NCI-H2107 (cell line): ENCODE measurements at regions not wholly inside any gene's neighbourhood (a gene's known extent, or its start where the extent isn't known, plus 50 kb on each side); places are given as distances from the start of the nearest gene placed in this dataset.

Source experiments
- DNase-seq: peaks from one replicate; lab custom pipeline; 2025; lab: John Stamatoyannopoulos, UW

DNA sequence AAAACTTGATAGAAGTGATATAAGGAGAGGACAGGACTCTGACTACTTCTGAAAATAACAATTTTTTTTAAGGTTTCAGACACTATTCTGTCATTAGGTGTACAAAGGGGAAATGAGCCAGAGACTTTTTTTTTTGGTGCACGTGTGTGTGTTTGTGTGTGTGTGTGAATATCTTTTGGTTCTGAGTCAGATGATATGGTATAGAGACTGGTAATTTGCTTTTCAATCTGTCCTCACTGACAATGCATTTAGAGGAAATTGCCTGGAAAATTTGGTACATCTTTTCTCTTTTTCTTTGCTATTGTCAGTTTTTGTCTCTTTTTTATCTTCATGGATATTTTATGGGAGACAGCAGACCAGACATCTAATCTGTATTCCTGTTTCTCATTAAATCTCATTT lies 59.3 kb downstream of the DDIT4L start:
- DNase-seq = no peak

DNA sequence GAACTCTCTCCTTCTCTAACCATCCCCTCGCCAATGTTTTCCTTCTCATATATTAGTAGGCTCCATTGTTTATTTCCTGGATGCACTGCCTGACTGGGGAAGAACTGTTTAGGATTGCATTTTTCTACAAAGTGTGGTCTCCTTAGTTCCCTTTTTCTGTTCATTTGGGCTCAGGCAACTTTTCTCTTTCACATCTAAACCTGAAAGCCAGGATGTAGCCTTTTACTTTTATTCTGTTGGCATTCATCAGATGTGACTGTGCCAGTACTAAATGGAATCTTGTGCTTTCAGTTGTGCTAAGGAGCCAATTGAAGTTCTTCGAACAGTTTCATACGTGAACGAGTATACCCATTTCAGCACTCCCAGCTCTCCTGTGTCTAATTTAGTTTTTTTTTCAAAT lies 59.8 kb downstream of the DDIT4L start:
- DNase-seq = no peak

DNA sequence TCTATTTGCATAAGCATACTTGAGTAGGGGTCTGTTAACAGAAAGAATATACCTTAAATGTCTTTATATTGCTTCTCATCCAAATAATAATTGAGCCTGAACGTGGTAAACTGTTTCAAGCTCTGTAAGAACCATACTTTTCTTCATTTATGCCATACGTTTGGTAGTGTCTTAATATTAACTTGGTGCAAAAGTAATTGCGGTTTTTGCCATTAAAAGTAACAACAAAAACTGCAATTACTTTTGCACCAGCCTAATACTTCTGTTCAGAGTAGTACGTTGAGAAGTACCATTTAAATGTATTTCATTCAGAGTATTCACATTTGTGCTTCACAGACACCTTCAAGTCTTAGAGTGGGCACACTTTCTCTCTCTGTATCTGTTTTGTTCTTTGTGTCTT lies 60.5 kb downstream of the DDIT4L start:
- no peak for DNase-seq

DNA sequence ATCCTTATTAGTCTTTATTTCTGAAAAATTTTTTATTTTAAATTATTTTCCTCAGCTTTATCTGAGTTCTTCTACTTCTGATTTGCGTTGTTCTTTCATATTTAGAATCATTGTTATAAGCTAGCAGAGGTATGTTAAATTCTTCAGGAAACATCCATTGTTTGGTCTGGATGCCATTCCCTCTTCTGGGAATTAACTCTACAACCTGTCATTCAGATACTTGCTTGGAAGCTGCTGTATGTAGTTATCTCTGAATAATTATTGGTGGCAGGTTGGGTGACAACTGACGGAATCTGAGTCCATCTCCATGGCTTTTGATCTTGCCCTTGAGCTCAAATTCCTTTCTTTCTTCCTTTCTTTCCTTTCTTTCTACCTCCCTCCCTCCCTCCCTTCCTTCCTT lies 61.9 kb downstream of the DDIT4L start:
- DNase-seq = no peak

DNA sequence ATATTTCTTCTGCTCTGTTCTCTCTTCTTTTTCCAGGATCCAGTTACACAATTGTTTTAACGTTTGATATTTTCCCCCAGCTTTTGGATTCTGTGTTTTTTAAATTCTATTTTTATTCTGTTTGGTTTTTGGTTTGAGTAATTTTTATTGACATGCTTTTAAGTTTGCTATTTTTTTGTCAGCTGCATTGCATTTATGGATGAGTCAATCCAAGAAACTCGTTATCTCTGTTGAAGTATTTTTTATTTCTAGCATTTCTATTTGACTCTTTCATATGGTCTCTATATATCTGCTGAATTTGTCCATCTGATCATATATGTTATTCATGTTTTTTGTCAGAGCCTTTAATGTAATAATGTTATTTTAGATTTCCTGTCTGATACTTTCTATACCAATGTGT lies 65.6 kb downstream of the DDIT4L start:
- DNase-seq = no peak

DNA sequence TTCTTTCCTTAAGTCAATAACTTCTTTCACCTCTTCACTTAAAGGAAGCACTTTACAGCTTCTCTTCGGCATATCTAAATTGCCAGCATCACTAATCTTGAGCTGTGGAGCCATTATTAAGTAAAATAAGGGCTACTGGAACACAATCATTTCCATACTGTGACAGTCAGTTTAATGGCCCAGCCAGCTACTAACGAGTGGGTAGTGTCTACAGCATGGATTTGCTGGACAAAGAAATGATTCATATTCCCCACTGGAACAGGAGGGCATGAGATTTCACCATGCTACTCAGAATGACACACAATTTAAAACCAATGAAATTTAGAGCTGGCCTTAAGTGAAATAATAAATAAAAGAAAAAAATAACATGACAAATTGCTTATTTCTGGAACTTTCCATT lies 72.1 kb downstream of the DDIT4L start:
- no peak for DNase-seq

DNA sequence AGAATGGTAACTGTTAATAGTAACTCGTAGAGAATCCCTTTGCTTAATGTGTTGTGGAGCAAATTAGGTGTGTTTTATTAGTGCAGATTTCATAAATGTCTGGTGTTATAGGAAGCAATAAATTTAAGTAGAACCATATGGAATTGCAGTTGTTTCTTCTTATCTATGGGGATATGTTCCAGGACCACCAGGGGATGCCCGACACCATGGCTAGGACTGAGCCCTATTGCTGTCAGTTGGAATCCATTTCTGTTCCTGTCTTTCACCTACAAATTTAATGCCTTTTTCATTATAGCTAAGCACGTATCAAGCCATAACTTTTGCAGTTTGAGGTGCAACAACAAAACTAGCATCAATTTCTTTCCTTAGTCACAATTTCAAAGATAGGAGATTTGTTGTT lies 72.5 kb downstream of the DDIT4L start:
- no peak for DNase-seq

DNA sequence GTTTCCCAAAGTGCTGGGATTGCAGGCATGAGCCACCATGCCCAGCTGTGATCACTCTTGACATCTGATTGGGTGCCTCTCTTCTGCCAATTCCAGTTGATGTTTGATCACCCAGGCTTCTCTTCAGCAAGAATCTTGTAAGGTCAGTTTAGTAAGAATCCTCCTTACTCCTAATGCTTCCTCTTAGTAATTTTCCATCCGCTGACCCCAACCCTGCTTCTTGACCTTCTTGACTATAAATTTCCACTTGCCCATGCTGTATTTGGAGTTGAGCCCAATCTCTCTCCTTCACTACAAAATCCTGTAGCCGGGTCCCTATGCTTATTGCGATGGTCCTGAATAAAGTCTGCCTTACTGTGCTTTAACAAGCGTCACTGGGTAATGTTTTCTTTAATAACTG lies 75.4 kb downstream of the DDIT4L start:
- no peak for DNase-seq

DNA sequence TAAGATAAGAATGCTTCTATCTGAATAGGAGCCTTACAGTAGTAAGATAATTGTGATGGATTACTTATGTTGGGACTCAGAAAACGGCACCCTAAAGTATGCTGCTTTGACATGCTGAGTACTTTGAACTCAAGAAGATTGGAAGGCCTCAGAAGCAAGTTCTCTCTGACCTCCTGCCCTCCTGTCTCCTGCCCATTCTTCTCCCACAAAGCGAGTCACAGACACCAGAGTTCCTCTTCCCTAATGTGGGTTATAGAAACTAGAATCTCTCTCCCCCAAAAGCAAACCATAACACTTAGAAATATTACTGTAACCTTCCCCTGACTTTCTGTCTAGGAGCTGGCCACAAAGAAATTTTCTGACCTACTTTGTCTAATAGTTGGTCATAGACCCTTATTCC lies 76.5 kb downstream of the DDIT4L start:
- no peak for DNase-seq

DNA sequence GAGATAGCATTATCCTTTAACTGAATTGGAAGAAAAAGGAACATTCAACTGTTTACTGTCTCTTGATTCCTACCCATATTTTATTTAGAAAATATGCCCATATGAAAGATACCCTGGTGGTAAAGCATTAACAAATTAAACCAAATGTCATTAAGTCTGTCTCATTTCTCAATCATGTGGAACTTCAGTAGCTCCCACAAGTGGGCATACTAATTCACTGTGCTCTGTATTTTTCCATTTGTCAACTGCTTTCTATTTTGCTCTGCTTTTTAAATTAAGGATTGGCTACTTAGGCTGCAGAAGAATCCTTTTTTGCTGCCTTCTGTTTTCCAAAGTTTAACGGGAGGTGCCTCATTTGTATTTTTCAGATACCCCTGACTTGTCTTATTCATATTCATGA lies 77.2 kb downstream of the DDIT4L start:
- DNase-seq = no peak

DNA sequence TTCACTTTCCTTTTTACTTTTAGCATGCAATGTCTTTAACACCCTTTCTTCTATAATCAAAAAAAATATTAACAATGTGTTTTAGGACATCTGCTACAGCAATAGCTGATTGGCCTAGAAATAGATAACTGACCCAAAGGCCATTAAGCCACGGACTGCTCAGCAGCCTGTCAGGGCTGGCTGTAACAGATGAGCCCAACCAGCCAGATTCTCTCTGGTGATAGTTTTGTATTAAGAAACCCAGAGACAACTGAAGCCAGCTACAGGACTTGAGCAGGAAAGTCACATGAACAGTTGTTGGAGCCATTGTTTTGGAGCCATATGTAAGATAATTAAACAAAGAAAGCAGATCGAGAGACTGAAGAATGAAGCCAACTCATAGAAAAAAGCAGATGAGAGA lies 80.3 kb downstream of the DDIT4L start:
- no peak for DNase-seq

DNA sequence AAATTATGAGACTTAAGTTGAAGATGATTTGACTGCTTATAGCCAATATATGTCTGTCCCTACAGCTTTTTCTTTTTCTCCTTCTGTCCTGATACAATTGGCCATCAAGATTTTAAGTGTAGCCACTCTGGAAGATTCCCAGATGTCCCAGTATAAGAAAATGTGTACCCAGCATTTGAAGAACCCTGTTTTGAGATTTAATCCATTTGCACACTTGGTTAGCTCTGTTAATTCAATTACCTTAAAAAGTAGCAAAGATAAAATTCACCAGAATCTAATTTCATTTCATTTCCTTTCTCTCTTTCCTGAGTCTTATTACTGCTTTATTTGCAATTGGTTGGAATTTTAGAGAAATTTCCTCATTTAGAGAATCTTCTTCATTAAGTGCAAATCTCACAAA lies 81.4 kb downstream of the DDIT4L start:
- DNase-seq = no peak

DNA sequence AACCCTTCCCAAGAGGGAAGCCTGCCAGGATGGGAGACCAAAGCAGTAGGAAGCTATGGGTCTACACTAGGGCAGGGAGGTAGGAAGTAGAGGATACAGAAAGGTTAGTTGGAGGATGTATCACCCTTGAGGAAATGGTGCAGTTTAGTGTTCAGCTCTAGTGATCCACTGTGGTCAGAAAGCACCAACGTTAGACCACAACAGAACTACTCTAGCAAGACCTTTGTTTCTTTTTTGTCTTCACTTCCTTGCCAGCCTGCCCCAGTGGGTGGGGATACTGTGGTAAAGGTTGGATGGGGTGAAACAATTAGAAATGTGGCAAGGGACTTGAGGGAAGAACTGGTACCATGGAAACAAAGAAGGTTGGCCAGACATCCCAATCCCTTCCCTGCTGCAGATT lies 83.3 kb downstream of the DDIT4L start:
- no peak for DNase-seq

DNA sequence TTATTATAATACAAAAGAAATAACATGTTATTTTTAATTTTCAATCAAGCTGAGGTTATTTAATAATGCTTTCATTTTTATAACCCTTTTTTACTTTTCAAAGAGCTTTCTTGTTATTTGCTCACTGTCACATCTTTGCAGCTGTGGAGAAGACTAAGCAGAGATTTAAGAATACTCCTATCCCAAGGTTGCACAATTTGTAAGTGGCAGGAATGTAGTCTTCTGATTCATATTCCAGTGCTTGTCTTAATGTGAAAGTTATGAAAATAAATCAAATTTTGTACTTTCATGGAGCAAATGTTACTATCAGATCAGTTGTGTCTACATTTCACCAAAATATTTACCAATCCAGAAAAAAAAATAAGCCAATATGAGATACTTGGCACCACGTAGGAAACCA lies 86.6 kb downstream of the DDIT4L start:
- DNase-seq = no peak

DNA sequence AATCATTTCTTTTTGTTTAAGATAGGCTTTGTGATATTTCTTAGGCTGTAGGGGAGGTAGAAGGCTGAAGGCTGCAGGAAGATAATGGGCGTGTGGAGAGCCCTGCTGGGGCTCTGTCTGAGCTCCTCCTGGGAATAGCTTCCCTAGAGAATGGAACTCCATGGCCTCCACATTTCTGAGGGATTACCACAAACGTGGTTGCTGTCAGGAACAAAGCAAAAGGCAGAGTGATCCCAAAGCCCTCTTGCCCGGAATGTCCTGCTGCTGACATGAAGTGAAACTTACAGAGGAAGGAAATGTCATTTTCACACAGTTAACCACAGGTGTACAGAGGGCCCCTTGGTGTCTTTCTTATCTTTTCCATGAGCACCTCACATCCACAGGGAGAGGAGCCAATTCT lies 89.3 kb downstream of the DDIT4L start:
- no peak for DNase-seq

DNA sequence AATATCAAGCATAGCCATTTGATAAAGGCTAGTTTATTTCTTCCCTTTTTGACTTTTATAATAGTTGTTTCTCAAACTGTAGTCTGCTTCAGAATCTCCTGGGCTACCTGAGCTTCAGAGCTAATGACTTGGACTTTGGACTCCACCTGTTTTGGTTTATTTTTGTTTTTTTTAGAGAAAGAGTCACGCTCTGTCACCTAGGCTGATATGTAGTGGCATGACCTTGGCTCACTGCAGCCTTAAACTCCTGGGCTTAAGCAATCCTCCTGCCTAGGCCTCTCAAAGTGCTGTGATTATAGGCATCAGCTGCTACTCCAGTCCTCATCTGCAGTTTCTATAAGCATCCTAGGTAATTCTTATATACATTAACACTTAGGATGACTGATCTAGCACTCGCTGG lies 90.5 kb downstream of the DDIT4L start:
- DNase-seq = no peak

DNA sequence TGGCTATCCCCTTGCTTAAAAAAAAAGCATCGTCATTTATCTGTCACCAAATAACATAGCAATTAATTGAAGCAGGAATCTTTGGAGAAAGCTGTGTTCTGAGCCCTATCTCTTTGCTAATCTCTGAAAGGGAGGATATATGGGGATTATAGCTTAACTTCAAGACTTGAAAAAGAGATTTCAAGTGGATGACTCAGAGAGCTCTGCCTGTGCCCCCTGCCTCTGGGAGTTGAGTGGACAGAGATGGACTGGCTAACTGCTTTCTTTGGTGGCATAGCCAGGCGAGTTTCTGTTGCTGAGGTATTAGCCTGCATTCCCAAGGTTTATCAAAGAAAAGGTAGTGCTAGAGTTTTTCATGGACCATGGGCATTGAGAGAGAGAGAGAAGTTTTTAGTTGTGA lies 91.6 kb downstream of the DDIT4L start:
- no peak for DNase-seq

DNA sequence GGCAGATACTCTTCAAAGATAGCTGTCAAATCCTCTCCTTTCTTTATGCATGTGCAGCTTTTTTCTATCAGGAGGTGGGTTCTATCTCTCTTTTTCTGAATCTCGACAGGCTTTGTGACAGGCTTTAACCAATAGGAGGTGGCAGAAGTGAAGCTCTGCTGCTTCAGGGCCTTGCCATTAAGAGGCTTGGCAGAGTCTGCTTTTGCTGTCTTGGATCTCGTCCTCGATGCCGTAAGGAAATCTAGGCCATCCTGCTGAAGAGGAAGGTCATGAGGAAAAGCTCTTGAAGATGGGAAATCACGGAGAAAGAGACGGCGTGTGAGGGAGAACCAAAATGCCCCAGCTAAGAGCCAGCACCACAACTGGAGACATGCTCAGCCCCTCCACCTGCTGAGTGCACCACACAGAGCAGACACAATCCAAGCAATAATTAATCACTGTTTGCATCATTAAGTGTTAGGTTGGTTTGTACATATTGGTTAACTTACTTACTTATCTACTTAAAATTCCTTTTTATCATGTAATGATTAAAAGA lies 92.2 kb downstream of the DDIT4L start:
- DNase-seq = no peak

DNA sequence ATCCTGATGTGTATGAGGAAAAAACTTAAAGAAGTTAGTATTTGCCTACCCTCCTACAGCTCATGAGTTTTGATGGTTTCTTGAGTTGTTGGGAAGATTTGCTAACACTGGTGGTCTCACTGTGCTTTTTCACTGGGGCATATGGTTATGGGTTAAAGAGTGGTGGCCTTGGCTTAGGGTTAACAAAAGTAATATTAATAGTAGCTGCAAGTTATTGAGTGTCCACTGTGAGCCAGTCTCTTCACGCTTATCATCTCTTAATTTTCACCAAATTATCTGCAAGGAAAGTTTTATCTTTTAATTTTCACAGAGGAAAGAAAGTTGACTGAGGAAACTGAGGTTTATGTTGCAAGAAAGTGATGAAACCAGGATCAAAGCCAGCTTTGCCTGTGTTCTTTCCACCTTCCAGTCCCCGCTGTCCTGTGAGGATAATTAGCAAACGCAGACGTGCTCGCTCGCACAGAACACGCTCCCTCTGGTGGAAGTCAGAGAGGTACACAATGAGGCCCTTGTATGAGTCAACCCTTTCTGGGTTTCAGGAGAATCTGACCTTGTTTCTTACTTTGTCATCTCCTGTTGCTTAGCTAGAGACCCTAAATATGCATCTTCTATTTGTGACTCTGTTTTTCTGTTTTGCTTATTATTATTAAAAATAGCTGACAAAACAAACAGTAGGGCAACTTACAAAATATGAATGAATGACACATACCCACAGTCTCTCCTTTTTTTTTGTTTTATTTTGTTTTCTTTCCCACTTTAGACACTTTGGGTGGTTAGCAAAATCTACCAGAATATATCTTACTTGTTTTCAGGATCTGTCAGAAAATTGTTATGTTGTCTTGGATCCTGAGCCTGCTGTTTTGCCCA lies 94.3 kb downstream of the DDIT4L start:
- DNase-seq = no peak

DNA sequence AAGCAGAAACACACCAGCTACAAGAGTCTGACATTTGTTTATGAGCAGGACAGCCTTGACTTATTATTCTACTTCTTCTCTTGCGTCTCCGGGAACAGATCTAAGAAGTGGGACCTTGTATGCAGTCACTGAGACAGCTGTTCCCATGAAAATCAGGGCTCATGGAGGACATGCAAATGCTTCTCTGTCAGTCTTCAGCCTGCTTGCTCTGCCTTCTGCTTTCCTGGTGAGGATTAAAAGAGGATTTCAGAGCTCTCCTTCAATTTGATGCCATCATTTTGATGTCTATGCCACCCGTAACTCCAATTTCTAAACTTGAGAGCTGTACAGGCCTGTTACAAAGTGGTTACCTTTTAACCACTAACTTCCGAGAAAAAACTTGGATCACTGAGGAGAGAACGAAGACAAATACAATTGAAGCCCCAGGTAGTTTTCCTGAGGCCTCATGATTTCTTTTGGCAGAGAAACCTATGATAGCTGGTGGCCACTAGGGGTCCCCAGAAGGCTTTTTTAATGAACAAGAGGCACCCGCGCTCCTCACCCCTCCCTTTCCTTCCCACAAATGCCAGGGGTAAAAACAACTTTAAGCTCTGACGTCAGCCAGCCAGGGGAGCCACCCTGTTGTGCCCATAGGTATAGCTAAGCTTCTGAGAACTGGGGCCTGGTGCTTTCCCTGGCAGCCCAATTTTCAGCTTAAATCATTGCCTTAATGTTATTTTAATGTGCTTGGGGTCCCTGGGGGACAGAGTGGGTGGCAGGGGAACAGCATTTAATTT lies 97.0 kb downstream of the DDIT4L start:
- peak; percentile 47 for DNase-seq

DNA sequence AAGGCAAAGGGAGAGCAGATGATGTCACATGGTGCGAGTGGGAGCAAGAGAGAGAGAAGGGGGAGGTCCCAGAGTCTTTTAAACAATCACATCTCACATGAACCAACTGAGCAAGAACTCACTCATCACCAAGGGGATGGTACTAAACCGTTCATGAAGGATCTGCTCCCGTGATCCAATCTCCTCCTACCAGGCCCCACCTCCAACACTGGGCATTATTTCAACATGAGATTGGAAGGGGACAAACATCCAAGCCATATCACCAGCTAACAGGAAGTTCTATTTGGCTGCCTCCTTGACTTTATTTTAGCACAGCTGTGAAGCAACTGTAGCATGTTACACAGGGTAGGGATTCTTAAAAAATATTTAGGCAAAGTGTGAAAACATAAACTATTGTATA lies 102.5 kb downstream of the DDIT4L start:
- no peak for DNase-seq

DNA sequence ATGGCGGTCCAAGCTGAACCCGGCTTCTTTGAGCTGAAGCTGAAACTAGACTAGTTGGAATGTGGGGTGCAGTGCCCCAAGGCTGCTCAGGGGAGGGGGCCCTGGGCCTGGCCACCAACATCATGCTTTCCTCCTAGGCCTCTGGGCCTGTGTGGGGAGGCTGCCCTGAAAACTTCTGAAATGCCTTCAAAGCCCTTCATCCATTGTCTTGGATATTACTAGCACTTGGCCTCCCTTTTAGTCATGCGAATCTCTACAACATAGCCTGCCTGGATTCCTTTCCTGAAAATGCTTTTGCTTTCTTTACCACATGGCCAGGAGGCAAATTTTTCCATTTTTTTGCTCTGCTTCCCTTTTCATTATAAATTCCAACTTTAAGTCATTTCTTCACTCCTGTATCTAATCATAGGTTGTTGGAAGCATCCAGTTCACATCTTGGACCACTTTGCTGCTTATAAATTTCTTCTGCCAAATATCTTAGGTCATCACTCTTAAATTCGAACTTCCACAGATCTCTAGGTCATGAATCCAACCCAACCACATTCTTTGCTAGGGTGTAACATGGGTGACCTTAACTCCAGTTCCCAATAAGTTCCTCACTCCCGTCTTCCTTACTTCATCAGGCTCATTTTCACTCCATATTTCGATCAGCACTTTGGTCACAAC lies 103.4 kb downstream of the DDIT4L start:
- no peak for DNase-seq

DNA sequence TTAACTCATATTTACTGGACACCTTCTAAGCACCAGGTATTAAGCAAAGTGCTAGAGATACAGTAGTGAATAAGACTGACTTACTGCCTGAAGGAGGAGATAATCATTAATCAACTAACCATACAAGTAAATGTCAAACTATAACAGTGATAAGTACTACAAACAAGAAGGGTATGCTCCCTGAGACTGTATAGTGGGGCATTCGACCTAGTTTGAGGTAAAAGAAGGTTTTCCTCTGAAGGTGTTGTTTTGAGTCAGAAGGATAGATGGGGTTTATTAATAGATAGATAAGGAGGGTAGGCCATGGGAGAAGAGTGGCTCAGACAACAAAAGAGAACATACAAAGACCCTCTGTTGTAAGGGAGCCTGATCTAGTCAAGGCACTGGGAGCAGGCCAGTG lies 105.4 kb downstream of the DDIT4L start:
- no peak for DNase-seq
